Gastrocnemius medialis (tissue), 4 donors: ENCODE measurements at regions not wholly inside any gene's neighbourhood (a gene's known extent, or its start where the extent isn't known, plus 50 kb on each side); places are given as distances from the start of the nearest gene placed in this dataset.

Source experiments
- ATAC-seq, 2 donors: fragments of 150-250 bp; one replicate each; pipeline ENCODE4 v1.9.1; 2016
- DNase-seq, 2 donors: peaks; one replicate each; pipeline ENCODE4 v3.0.0-alpha.2; 2019
- H3K27ac ChIP-seq, 4 donors: fragments of 200-600 bp; sonication (generic); 1 replicate in 1 of 4; 2 replicates in 3 of 4; pipeline ENCODE4 v1.5.1; 2016 to 2018; ENCODE audit warnings: mild to moderate bottlenecking in 2 of 4, moderate library complexity in 1 of 4
- H3K27me3 ChIP-seq, 3 donors: fragments of 200-600 bp; sonication (generic) in 2 of 3; 1 replicate in 1 of 3; 2 replicates in 2 of 3; pipeline versions ENCODE4 v1.5.1 to v1.6.0; 2016 to 2019; ENCODE audit warnings: mild to moderate bottlenecking in 1 of 3, moderate library complexity in 1 of 3
- H3K36me3 ChIP-seq, 2 donors: fragments of 200-600 bp; sonication (generic) in 1 of 2; one replicate each; pipeline ENCODE4 v1.5.1; 2017 to 2018
- H3K4me1 ChIP-seq, 2 donors: fragments of 200-600 bp; sonication (generic) in 1 of 2; one replicate each; pipeline ENCODE4 v1.5.1; 2016 to 2017; ENCODE audit warnings: mild to moderate bottlenecking in 2 of 2
- H3K4me3 ChIP-seq, 4 donors: fragments of 200-600 bp; sonication (generic) in 3 of 4; 1 replicate in 1 of 4; 2 replicates in 3 of 4; pipeline ENCODE4 v1.5.1; 2016 to 2019; ENCODE audit warnings: mild to moderate bottlenecking in 2 of 4
- H3K9me3 ChIP-seq, 3 donors: fragments of 200-600 bp; sonication (generic) in 2 of 3; 1 replicate in 1 of 3; 2 replicates in 2 of 3; pipeline ENCODE4 v1.5.1; 2016 to 2019
- CTCF ChIP-seq, 5 experiments: fragments of 450-650 bp in 3 of 5; fragments of 200-600 bp in 2 of 5; sonication (generic) in 2 of 5; IDR thresholded peaks in 4 of 5; conservative IDR thresholded peaks in 1 of 5; 1 replicate in 4 of 5; 2 replicates in 1 of 5; pipeline ENCODE4 v1.5.1; 2016 to 2019; ENCODE audit warnings: antibody characterized with exemption in 5 of 5, mild to moderate bottlenecking in 3 of 5, moderate library complexity in 3 of 5
- POLR2A ChIP-seq, 2 donors: fragments of 450-650 bp; IDR thresholded peaks; one replicate each; pipeline ENCODE4 v1.6.1; 2017; ENCODE audit warnings: antibody characterized with exemption in 2 of 2, mild to moderate bottlenecking in 2 of 2, moderate library complexity in 2 of 2
- in situ Hi-C, 4 donors: fragments of 200-750 bp; cut with MboI; loops; one replicate each; pipeline versions ENCODE4 v1.15.0 to v1.8.0; 2017; ENCODE audit warnings: low sequenced_read_pairs in 4 of 4
- intact Hi-C: fragments of 100-400 bp; cut with DNase I; formaldehyde crosslinking; loops from one replicate; pipeline ENCODE4 v1.15.1; 2023; ENCODE audit warnings: low total_unique reads

- Histone ChIP-seq H3K27ac (no peak overlapping the region), H3K36me3 (no peaks in the 10 kb centered on the region), H3K9me3 (no peaks in the 10 kb centered on the region), H3K4me3 (no peak overlapping the region), H3K27me3 (no peaks in the 10 kb centered on the region), H3K4me1 (peaks cover 0 to 4% of the 10 kb centered on the region in 2 donors)
- DNase-seq (no peak), ATAC-seq (no peak)
- TF ChIP-seq CTCF (IDR thresholded peaks at IDR 0.05 in 4 of 5, conservative IDR thresholded peaks at IDR 0.05 in 1 of 5) (no peak), POLR2A (IDR thresholded peaks at IDR 0.05) (no peak)
- in situ Hi-C loops (loop anchor here in 1 of 4 donors (10.0 kb wide), 1 partner anchor 265 kb away; no protein-coding TSS in a partner anchor), intact Hi-C loops (no loop called here)
Observed at GRCh38 chr13:33489563-33489962, 204.0 kb upstream of the STARD13 start.

- H3K4me3 ChIP-seq = no peak overlapping the region
Observed at GRCh38 chr13:33490461-33491327, 205.1 kb upstream of the STARD13 start.

GRCh38 chr13:33493672-33494365 lies 208.3 kb upstream of the STARD13 start:
- in situ Hi-C loops = no loop called here
- no peak for DNase-seq
- H3K36me3 ChIP-seq = no peaks in the 10 kb centered on the region
- peak overlapping the region in 2 of 4 donors; percentile 21 to 50 for H3K27ac ChIP-seq
- TF ChIP-seq CTCF (IDR thresholded peaks at IDR 0.05 in 4 of 5, conservative IDR thresholded peaks at IDR 0.05 in 1 of 5) = no peak
- no peak for TF ChIP-seq POLR2A (IDR thresholded peaks at IDR 0.05)
- H3K27me3 ChIP-seq = no peaks in the 10 kb centered on the region
- no peaks in the 10 kb centered on the region for H3K9me3 ChIP-seq
- peaks cover 0 to 7% of the 10 kb centered on the region in 2 donors for H3K4me1 ChIP-seq
- intact Hi-C loops = no loop called here
- no peak for ATAC-seq
- H3K4me3 ChIP-seq = no peak overlapping the region

More at GRCh38 chr13:33490461-33491327, 205.1 kb upstream of the STARD13 start:
- Histone ChIP-seq H3K9me3 (no peaks in the 10 kb centered on the region), H3K27ac (no peak overlapping the region), H3K36me3 (no peaks in the 10 kb centered on the region), H3K4me1 (peaks cover 0 to 11% of the 10 kb centered on the region in 2 donors), H3K27me3 (no peaks in the 10 kb centered on the region)
- DNase-seq = no peak
- intact Hi-C loops = no loop called here
- no peak for TF ChIP-seq CTCF (IDR thresholded peaks at IDR 0.05 in 4 of 5, conservative IDR thresholded peaks at IDR 0.05 in 1 of 5)
- TF ChIP-seq POLR2A (IDR thresholded peaks at IDR 0.05) = no peak
- in situ Hi-C loops = no loop called here
- no peak for ATAC-seq

GRCh38 chr13:33494596-33495204 lies 209.1 kb upstream of the STARD13 start:
- Histone ChIP-seq H3K9me3 (no peaks in the 10 kb centered on the region), H3K36me3 (no peaks in the 10 kb centered on the region), H3K4me1 (peaks cover 0 to 7% of the 10 kb centered on the region in 2 donors), H3K27me3 (no peaks in the 10 kb centered on the region), H3K4me3 (no peak overlapping the region), H3K27ac (peak overlapping the region in 3 of 4 donors; percentile 32 to 50 (median 35))
- ATAC-seq = peak in 1 of 2 donors; percentile 63
- in situ Hi-C loops (no loop called here), intact Hi-C loops (no loop called here)
- no peak for DNase-seq
- TF ChIP-seq CTCF (IDR thresholded peaks at IDR 0.05 in 4 of 5, conservative IDR thresholded peaks at IDR 0.05 in 1 of 5) (no peak), POLR2A (IDR thresholded peaks at IDR 0.05) (no peak)
